K562 (cell line): ENCODE measurements at regions not wholly inside any gene's neighbourhood (a gene's known extent, or its start where the extent isn't known, plus 50 kb on each side); places are given as distances from the start of the nearest gene placed in this dataset.

Source experiments
- ARHGAP35 ChIP-seq: fragments of 450-650 bp; IDR thresholded peaks from 2 replicates; pipeline ENCODE4 v1.6.1; 2018; ENCODE audit not compliant: partially characterized antibody
- ASH1L ChIP-seq: fragments of 450-650 bp; IDR thresholded peaks from 2 replicates; pipeline ENCODE4 v1.6.1; 2018; ENCODE audit warnings: borderline replicate concordance, mild to moderate bottlenecking, low read depth; ENCODE audit not compliant: partially characterized antibody
- ETS2 ChIP-seq: IDR thresholded peaks from 2 replicates; pipeline ENCODE4 v1.6.1; 2016; ENCODE audit warnings: borderline replicate concordance, missing genetic modification characterization, mild to moderate bottlenecking, moderate library complexity, missing compliant biosample characterization; ENCODE audit not compliant: poor library complexity, severe bottlenecking
- FOXK1 ChIP-seq: sonication (generic); formaldehyde crosslinking; IDR thresholded peaks from 2 replicates; pipeline ENCODE4 v1.8.0; 2022; ENCODE audit warnings: missing genetic modification reagents, mild to moderate bottlenecking, borderline replicate concordance
- GTF2A2 ChIP-seq: IDR thresholded peaks from 2 replicates; pipeline ENCODE4 v1.6.1; 2016; ENCODE audit warnings: mild to moderate bottlenecking, missing genetic modification characterization, missing compliant biosample characterization
- HDAC3 ChIP-seq: fragments of 450-650 bp; IDR thresholded peaks from 2 replicates; pipeline ENCODE4 v1.6.1; 2018; ENCODE audit warnings: borderline replicate concordance, mild to moderate bottlenecking, moderate library complexity; ENCODE audit not compliant: partially characterized antibody
- RFX1 ChIP-seq: fragments of 450-650 bp; IDR thresholded peaks from 2 replicates; pipeline ENCODE4 v1.6.1; 2016; ENCODE audit warnings: mild to moderate bottlenecking, moderate library complexity
- SMAD4 ChIP-seq: fragments of 250-450 bp; sonication (Bioruptor Pico); conservative IDR thresholded peaks from 2 replicates; pipeline ENCODE4 v1.8.0; 2021; ENCODE audit warnings: inconsistent platforms, mild to moderate bottlenecking, moderate library complexity
- SRSF1 ChIP-seq: fragments of 200-400 bp; formaldehyde crosslinking; IDR thresholded peaks from 2 replicates; pipeline ENCODE4 v1.6.1; 2017; ENCODE audit warnings: mild to moderate bottlenecking, low read depth, low read length, moderate library complexity
- ZBTB1 ChIP-seq: sonication (generic); formaldehyde crosslinking; IDR thresholded peaks from 2 replicates; pipeline ENCODE4 v1.8.1; 2023; ENCODE audit warnings: missing genetic modification reagents, low read depth, mild to moderate bottlenecking, borderline replicate concordance
- ZNF644 ChIP-seq: fragments of 200-800 bp; sonication (Bioruptor generic); IDR thresholded peaks from 2 replicates; pipeline ENCODE4 v1.6.1; 2016; ENCODE audit warnings: low read depth, missing genetic modification characterization, missing compliant biosample characterization
- TF ChIP-seq, protein P1 (sequence below): sonication (generic); formaldehyde crosslinking; IDR thresholded peaks from 2 replicates; pipeline ENCODE4 v1.8.0; 2022; ENCODE audit warnings: mild to moderate bottlenecking, low read depth, missing genetic modification reagents
- TF ChIP-seq, protein P2 (sequence below): IDR thresholded peaks from 2 replicates; pipeline ENCODE4 v1.6.1; 2016; ENCODE audit warnings: missing genetic modification characterization, missing compliant biosample characterization
- TF ChIP-seq, protein P3 (sequence below): fragments of 450-650 bp; IDR thresholded peaks from 2 replicates; pipeline ENCODE4 v1.6.1; 2018; ENCODE audit warnings: mild to moderate bottlenecking, low read depth; ENCODE audit not compliant: partially characterized antibody
- TF ChIP-seq, protein P4 (sequence below): fragments of 200-800 bp; sonication (Bioruptor generic); IDR thresholded peaks from 2 replicates; pipeline ENCODE4 v1.6.1; 2017; ENCODE audit warnings: missing genetic modification characterization, missing compliant biosample characterization

DNA sequence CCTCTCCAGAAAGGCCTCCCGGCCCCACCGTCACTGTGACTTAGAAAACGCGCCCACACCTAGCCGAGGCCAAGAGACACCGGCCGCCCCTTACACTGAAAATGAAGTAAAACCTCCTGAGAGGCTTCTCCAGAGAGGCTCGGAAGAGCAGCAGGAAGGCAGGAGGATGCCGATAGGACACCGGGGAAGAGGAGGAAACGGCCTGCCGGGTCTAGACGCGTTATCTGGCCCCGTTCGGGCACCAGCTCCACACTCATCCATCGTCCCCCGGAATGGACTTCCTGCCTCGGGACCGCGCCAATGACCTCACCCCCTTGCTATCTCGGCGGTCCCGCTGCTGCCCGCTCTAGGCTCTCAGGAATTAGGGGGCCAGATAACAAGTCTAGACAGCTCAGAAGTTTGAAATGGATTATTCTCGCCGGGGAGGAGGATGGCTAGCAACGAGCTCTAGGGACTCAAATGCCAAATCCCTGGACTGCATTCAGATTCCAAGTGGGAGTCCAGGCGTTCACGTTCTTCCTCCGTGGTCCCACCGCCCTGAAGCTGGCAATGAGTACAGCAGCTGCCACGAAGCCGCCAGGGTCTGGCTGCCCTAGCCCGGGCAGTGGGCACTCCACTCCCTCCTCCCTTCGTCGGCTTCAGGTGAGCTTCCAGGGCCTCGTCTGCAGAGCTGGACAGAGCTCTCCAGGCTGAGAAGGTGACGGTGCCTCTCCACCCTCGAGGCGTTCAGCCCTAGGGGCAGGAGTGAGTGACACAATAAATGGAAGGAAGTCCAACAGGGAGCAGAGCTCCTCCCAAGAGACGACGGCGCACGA lies 350.9 kb downstream of the FOXL1 start (continued):
- no peak for TF ChIP-seq ARHGAP35
- TF ChIP-seq ETS2 (tag) = no peak
- no peak for TF ChIP-seq SRSF1
- no peak for TF ChIP-seq GTF2A2
- no peak for TF ChIP-seq ASH1L
- TF ChIP-seq, protein P1, sequence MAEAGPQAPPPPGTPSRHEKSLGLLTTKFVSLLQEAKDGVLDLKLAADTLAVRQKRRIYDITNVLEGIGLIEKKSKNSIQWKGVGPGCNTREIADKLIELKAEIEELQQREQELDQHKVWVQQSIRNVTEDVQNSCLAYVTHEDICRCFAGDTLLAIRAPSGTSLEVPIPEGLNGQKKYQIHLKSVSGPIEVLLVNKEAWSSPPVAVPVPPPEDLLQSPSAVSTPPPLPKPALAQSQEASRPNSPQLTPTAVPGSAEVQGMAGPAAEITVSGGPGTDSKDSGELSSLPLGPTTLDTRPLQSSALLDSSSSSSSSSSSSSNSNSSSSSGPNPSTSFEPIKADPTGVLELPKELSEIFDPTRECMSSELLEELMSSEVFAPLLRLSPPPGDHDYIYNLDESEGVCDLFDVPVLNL = no peak
- TF ChIP-seq, protein P2, sequence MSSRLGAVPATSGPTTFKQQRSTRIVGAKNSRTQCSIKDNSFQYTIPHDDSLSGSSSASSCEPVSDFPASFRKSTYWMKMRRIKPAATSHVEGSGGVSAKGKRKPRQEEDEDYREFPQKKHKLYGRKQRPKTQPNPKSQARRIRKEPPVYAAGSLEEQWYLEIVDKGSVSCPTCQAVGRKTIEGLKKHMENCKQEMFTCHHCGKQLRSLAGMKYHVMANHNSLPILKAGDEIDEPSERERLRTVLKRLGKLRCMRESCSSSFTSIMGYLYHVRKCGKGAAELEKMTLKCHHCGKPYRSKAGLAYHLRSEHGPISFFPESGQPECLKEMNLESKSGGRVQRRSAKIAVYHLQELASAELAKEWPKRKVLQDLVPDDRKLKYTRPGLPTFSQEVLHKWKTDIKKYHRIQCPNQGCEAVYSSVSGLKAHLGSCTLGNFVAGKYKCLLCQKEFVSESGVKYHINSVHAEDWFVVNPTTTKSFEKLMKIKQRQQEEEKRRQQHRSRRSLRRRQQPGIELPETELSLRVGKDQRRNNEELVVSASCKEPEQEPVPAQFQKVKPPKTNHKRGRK (tag) = no peak
- TF ChIP-seq, protein P3, sequence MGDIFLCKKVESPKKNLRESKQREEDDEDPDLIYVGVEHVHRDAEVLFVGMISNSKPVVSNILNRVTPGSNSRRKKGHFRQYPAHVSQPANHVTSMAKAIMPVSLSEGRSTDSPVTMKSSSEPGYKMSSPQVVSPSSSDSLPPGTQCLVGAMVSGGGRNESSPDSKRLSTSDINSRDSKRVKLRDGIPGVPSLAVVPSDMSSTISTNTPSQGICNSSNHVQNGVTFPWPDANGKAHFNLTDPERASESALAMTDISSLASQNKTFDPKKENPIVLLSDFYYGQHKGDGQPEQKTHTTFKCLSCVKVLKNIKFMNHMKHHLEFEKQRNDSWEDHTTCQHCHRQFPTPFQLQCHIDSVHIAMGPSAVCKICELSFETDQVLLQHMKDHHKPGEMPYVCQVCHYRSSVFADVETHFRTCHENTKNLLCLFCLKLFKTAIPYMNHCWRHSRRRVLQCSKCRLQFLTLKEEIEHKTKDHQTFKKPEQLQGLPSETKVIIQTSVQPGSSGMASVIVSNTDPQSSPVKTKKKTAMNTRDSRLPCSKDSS = no peak
- peak; percentile 79 for TF ChIP-seq HDAC3
- TF ChIP-seq ZBTB1 (CRISPR knock-in tag) = no peak
- TF ChIP-seq SMAD4 (CRISPR knock-in tag) = peak; percentile 100
- no peak for TF ChIP-seq ZNF644 (tag)
- TF ChIP-seq FOXK1 (CRISPR knock-in tag) = no peak
- TF ChIP-seq, protein P4, sequence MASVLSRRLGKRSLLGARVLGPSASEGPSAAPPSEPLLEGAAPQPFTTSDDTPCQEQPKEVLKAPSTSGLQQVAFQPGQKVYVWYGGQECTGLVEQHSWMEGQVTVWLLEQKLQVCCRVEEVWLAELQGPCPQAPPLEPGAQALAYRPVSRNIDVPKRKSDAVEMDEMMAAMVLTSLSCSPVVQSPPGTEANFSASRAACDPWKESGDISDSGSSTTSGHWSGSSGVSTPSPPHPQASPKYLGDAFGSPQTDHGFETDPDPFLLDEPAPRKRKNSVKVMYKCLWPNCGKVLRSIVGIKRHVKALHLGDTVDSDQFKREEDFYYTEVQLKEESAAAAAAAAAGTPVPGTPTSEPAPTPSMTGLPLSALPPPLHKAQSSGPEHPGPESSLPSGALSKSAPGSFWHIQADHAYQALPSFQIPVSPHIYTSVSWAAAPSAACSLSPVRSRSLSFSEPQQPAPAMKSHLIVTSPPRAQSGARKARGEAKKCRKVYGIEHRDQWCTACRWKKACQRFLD (CRISPR knock-in tag) = 0 out of 2 replicates have a peak, but pooled peaks have one; percentile 57
- TF ChIP-seq RFX1 = no peak
